Suppressor macrophage (primary cell): ENCODE measurements at regions not wholly inside any gene's neighbourhood (a gene's known extent, or its start where the extent isn't known, plus 50 kb on each side); places are given as distances from the start of the nearest gene placed in this dataset.
A peak's percentile ranks its signal among the peaks of the same experiment; 100 is the strongest.
"Not testable (repeated sequence)": the region's sequence is repeated elsewhere in the genome, so short reads cannot be mapped to it uniquely, and the experiment has no call there.

ENCODE experiments used
- DNase-seq, 4 experiments: peaks; one replicate each; pipeline ENCODE4 v3.0.0-alpha.2; 2020 to 2022

GRCh38 chr11:97460091-97460490 is 1070.3 kb downstream of the JRKL start:
- no peak for DNase-seq

GRCh38 chr11:97461044-97461880 is 1071.4 kb downstream of the JRKL start:
- DNase-seq = no peak

GRCh38 chr11:97461934-97462333 is 1072.1 kb downstream of the JRKL start:
- no peak for DNase-seq

GRCh38 chr11:97463891-97464290 is 1074.1 kb downstream of the JRKL start:
- DNase-seq = no peak

GRCh38 chr11:97471480-97471879 is 1081.7 kb downstream of the JRKL start:
- DNase-seq = no peak

- no peak for DNase-seq
These were observed 1097.6 kb downstream of the JRKL start for GRCh38 chr11:97487387-97487786.

GRCh38 chr11:97498891-97499290 is 1109.1 kb downstream of the JRKL start:
- DNase-seq = no peak

- DNase-seq = no peak
These were observed 1112.4 kb downstream of the JRKL start for GRCh38 chr11:97502201-97502600.

- DNase-seq = no peak
These were observed 1116.4 kb downstream of the JRKL start for GRCh38 chr11:97506076-97506759.

- DNase-seq = no peak
These were observed 1124.6 kb downstream of the JRKL start for GRCh38 chr11:97514446-97514845.

GRCh38 chr11:97516688-97517087 is 1126.9 kb downstream of the JRKL start:
- DNase-seq = no peak

- DNase-seq = no peak
These were observed 1135.5 kb downstream of the JRKL start for GRCh38 chr11:97525273-97525672.

GRCh38 chr11:97537407-97538150 is 1147.8 kb downstream of the JRKL start:
- DNase-seq = no peak

GRCh38 chr11:97544431-97544830 is 1154.6 kb downstream of the JRKL start:
- DNase-seq = no peak

GRCh38 chr11:97548280-97548679 is 1158.5 kb downstream of the JRKL start:
- DNase-seq = no peak

GRCh38 chr11:97557399-97557798 is 1167.6 kb downstream of the JRKL start:
- DNase-seq = no peak

- no peak for DNase-seq
These were observed 1178.0 kb downstream of the JRKL start for GRCh38 chr11:97567801-97568200.

- no peak for DNase-seq
These were observed 1180.8 kb downstream of the JRKL start for GRCh38 chr11:97570636-97571035.

- not testable (repeated sequence) for DNase-seq
These were observed 1184.0 kb downstream of the JRKL start for GRCh38 chr11:97573771-97574170.

- no peak for DNase-seq
These were observed 1185.3 kb downstream of the JRKL start for GRCh38 chr11:97574976-97575665.

GRCh38 chr11:97607291-97608000 is 1217.6 kb downstream of the JRKL start:
- DNase-seq = peak in 1 of 4 experiments; percentile 2

- no peak for DNase-seq
These were observed 1220.2 kb downstream of the JRKL start for GRCh38 chr11:97610000-97610399.
